Uterus (tissue), 3 donors: ENCODE measurements at regions not wholly inside any gene's neighbourhood (a gene's known extent, or its start where the extent isn't known, plus 50 kb on each side); places are given as distances from the start of the nearest gene placed in this dataset.

Experiments used
- DNase-seq, 2 donors: peaks; one replicate each; pipeline ENCODE4 v3.0.0-alpha.2; 2019 to 2020
- H3K27ac ChIP-seq, 2 donors: fragments of 200-600 bp; sonication (generic); 1 replicate in 1 of 2; 2 replicates in 1 of 2; pipeline ENCODE4 v1.5.1; 2016 to 2018
- H3K27me3 ChIP-seq, 2 donors: fragments of 200-600 bp; sonication (generic); one replicate each; pipeline ENCODE4 v1.5.1; 2018 to 2019; ENCODE audit warnings: control low read depth in 1 of 2
- H3K36me3 ChIP-seq, 2 donors: fragments of 200-600 bp; sonication (generic); one replicate each; pipeline ENCODE4 v1.5.1; 2019; ENCODE audit warnings: control low read depth in 1 of 2
- H3K4me1 ChIP-seq, 2 donors: fragments of 200-600 bp; sonication (generic); one replicate each; pipeline ENCODE4 v1.5.1; 2018 to 2019; ENCODE audit warnings: control low read depth in 1 of 2
- H3K4me3 ChIP-seq, 2 donors: fragments of 200-600 bp; sonication (generic); 1 replicate in 1 of 2; 2 replicates in 1 of 2; pipeline ENCODE4 v1.5.1; 2018 to 2019; ENCODE audit warnings: mild to moderate bottlenecking in 1 of 2
- H3K9me3 ChIP-seq, 2 donors: fragments of 200-600 bp; sonication (generic); one replicate each; pipeline ENCODE4 v1.5.1; 2019; ENCODE audit warnings: control low read depth in 1 of 2
- POLR2A ChIP-seq, 2 donors: fragments of 450-650 bp; IDR thresholded peaks; one replicate each; pipeline ENCODE4 v1.6.1; 2016; ENCODE audit warnings: antibody characterized with exemption in 2 of 2, mild to moderate bottlenecking in 1 of 2, moderate library complexity in 1 of 2
- intact Hi-C: fragments of 100-400 bp; cut with DNase I; formaldehyde crosslinking; loops from one replicate; pipeline ENCODE4 v1.15.1; 2023; ENCODE audit warnings: low total_unique reads
- TF ChIP-seq, protein P1 (sequence below), 4 experiments: fragments of 200-600 bp in 2 of 4; fragments of 450-650 bp in 2 of 4; sonication (generic) in 2 of 4; IDR thresholded peaks; one replicate each; pipeline ENCODE4 v1.5.1; 2016 to 2019; ENCODE audit warnings: antibody characterized with exemption in 4 of 4, mild to moderate bottlenecking in 2 of 4, moderate library complexity in 1 of 4
- donor health status: DM: yes; HTN: yes; CAD: no.

DNA sequence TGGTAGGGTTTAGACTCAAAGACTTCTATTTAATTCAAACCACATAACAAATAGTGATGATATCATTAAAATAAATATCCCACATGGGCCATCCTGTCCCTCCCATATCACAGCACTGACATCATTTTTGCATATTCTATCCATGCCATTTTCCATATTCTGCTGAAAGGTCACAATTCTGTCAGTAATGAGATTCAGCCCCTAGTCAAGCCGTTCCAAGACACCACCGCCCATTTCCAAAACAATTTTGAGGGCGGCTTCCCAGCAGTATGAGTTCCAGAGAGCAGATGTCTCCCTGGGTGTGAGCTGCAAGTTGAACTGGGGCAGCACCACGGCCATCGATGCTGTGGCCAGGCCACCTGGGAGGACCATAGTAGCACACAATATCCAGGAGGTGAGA, 65.1 kb upstream of the PLEKHG1 start:
- Histone ChIP-seq H3K36me3 (no peaks in the 10 kb centered on the region), H3K27ac (no peak overlapping the region), H3K4me1 (no peaks in the 10 kb centered on the region), H3K27me3 (no peaks in the 10 kb centered on the region), H3K4me3 (no peak overlapping the region), H3K9me3 (no peaks in the 10 kb centered on the region)
- DNase-seq = no peak
- intact Hi-C loops = no loop called here
- no peak for TF ChIP-seq POLR2A (IDR thresholded peaks at IDR 0.05)
- TF ChIP-seq, protein P1, sequence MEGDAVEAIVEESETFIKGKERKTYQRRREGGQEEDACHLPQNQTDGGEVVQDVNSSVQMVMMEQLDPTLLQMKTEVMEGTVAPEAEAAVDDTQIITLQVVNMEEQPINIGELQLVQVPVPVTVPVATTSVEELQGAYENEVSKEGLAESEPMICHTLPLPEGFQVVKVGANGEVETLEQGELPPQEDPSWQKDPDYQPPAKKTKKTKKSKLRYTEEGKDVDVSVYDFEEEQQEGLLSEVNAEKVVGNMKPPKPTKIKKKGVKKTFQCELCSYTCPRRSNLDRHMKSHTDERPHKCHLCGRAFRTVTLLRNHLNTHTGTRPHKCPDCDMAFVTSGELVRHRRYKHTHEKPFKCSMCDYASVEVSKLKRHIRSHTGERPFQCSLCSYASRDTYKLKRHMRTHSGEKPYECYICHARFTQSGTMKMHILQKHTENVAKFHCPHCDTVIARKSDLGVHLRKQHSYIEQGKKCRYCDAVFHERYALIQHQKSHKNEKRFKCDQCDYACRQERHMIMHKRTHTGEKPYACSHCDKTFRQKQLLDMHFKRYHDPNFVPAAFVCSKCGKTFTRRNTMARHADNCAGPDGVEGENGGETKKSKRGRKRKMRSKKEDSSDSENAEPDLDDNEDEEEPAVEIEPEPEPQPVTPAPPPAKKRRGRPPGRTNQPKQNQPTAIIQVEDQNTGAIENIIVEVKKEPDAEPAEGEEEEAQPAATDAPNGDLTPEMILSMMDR (IDR thresholded peaks at IDR 0.05) = no peak

GRCh38 chr6:150535151-150535804, 64.4 kb upstream of the PLEKHG1 start:
- H3K4me3 ChIP-seq = no peak overlapping the region
- no peak for DNase-seq
- no peaks in the 10 kb centered on the region for H3K36me3 ChIP-seq
- intact Hi-C loops = no loop called here
- H3K4me1 ChIP-seq = no peaks in the 10 kb centered on the region
- TF ChIP-seq POLR2A (IDR thresholded peaks at IDR 0.05) = no peak
- no peak overlapping the region for H3K27ac ChIP-seq
- no peaks in the 10 kb centered on the region for H3K27me3 ChIP-seq
- no peaks in the 10 kb centered on the region for H3K9me3 ChIP-seq

DNA sequence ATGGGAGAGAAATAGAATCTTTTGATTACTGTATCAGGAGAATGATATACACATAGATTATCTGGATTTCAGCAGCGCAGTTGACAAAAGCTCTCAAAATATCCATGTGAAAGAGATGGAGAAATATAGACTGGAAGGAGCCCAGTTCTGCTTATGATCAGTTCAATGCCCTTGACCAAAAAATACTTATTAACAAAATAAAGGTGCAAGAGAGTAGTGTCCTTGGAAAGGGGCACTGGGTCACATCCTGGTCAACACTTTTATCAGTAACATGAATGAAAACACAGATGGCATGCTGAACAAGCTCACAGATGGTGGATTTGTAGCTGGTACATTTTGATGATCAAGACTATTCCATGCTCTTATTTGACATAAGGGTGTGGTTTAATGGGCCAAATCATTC, 63.9 kb upstream of the PLEKHG1 start:
- no peak for TF ChIP-seq POLR2A (IDR thresholded peaks at IDR 0.05)
- TF ChIP-seq, protein P1 (IDR thresholded peaks at IDR 0.05) = no peak
- H3K4me1 ChIP-seq = no peaks in the 10 kb centered on the region

GRCh38 chr6:150536835-150537234, 62.9 kb upstream of the PLEKHG1 start:
- intact Hi-C loops = no loop called here
- Histone ChIP-seq H3K36me3 (no peaks in the 10 kb centered on the region), H3K4me1 (no peaks in the 10 kb centered on the region), H3K9me3 (no peaks in the 10 kb centered on the region), H3K4me3 (no peak overlapping the region), H3K27ac (no peak overlapping the region), H3K27me3 (no peaks in the 10 kb centered on the region)
- no peak for DNase-seq
- no peak for TF ChIP-seq POLR2A (IDR thresholded peaks at IDR 0.05)
- TF ChIP-seq, protein P1 (IDR thresholded peaks at IDR 0.05) = no peak

More for the DNA sequence above, 63.9 kb upstream of the PLEKHG1 start:
- no peaks in the 10 kb centered on the region for H3K27me3 ChIP-seq
- no peak for DNase-seq
- intact Hi-C loops = no loop called here
- H3K4me3 ChIP-seq = no peak overlapping the region
- no peaks in the 10 kb centered on the region for H3K9me3 ChIP-seq
- H3K36me3 ChIP-seq = no peaks in the 10 kb centered on the region
- H3K27ac ChIP-seq = no peak overlapping the region

- DNase-seq = no peak
Observed at GRCh38 chr6:150537491-150537890, 62.2 kb upstream of the PLEKHG1 start.

More at GRCh38 chr6:150537491-150537890, 62.2 kb upstream of the PLEKHG1 start:
- Histone ChIP-seq H3K27me3 (no peaks in the 10 kb centered on the region), H3K4me1 (no peaks in the 10 kb centered on the region), H3K27ac (peak overlapping the region in 1 of 2 donors; percentile 20), H3K4me3 (no peak overlapping the region), H3K9me3 (no peaks in the 10 kb centered on the region), H3K36me3 (no peaks in the 10 kb centered on the region)
- TF ChIP-seq POLR2A (IDR thresholded peaks at IDR 0.05) = no peak
- TF ChIP-seq, protein P1 (IDR thresholded peaks at IDR 0.05) = no peak
- intact Hi-C loops = no loop called here
